HEK293 (cell line): ENCODE measurements at regions not wholly inside any gene's neighbourhood (a gene's known extent, or its start where the extent isn't known, plus 50 kb on each side); places are given as distances from the start of the nearest gene placed in this dataset.

Experiments
- CTCF ChIP-seq: fragments of 450-650 bp; formaldehyde crosslinking; IDR thresholded peaks from 2 replicates; pipeline ENCODE4 v1.5.1; 2016; ENCODE audit warnings: missing biosample characterization, missing genetic modification characterization
- REST ChIP-seq: fragments of 450-650 bp; formaldehyde crosslinking; IDR thresholded peaks from 2 replicates; pipeline ENCODE4 v1.5.1; 2016; ENCODE audit warnings: missing biosample characterization, missing genetic modification characterization
- ZBTB11 ChIP-seq: fragments of 450-650 bp; formaldehyde crosslinking; conservative IDR thresholded peaks from 2 replicates; pipeline ENCODE4 v1.5.1; 2016; ENCODE audit warnings: low read depth, missing biosample characterization, missing genetic modification characterization
- ZNF10 ChIP-seq: fragments of 450-650 bp; formaldehyde crosslinking; IDR thresholded peaks from 2 replicates; pipeline ENCODE4 v1.5.1; 2017; ENCODE audit warnings: missing biosample characterization, missing genetic modification characterization
- ZNF138 ChIP-seq: fragments of 450-650 bp; formaldehyde crosslinking; IDR thresholded peaks from 2 replicates; pipeline ENCODE4 v1.5.1; 2016; ENCODE audit warnings: missing biosample characterization, missing genetic modification characterization, borderline replicate concordance
- ZNF404 ChIP-seq: fragments of 450-650 bp; formaldehyde crosslinking; IDR thresholded peaks from 2 replicates; pipeline ENCODE4 v1.5.1; 2017; ENCODE audit warnings: missing biosample characterization, missing genetic modification characterization
- ZNF792 ChIP-seq: fragments of 450-650 bp; formaldehyde crosslinking; IDR thresholded peaks from 2 replicates; pipeline ENCODE4 v1.5.1; 2016; ENCODE audit warnings: missing biosample characterization, missing genetic modification characterization

- TF ChIP-seq ZNF138 (no peak), CTCF (tag by site-specific recombination) (no peak), ZBTB11 (tag by site-specific recombination) (no peak), ZNF404 (no peak), ZNF792 (tag by site-specific recombination) (no peak), REST (tag by site-specific recombination) (no peak), ZNF10 (no peak)
Observed at GRCh38 chrX:42260854-42261253, 337.5 kb upstream of the CASK start.
